ENCODE measurements at regions not wholly inside any gene's neighbourhood (a gene's known extent, or its start where the extent isn't known, plus 50 kb on each side); places are given as distances from the start of the nearest gene placed in this dataset.

DNA sequence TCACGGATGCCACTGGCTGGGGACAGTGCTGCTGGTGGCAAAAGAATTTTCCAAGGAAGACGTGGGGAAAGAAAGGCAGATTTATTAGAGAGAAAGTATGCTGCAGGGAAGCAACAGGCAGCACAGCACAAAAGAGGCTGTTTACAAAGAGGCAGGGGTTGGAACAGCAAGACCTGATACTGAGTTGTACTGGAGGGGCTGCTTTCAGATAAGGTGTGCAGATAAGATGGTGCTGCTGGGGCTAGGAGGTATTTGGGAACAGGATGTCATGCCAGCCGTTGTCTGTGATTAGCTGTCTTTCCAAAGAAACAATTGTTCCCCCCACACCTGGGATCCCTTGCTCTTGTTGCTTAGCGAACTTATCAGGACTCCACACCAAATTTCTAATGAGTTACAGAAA is 2023.3 kb upstream of the PCDH20 start:
- TF ChIP-seq CTCF (conservative IDR thresholded peaks at IDR 0.05) (no peak), ZFX (IDR thresholded peaks at IDR 0.05) (no peak)
- no peak overlapping the region for H3K27ac ChIP-seq

GRCh38 chr13:63436325-63436668 is 2020.6 kb upstream of the PCDH20 start:
- TF ChIP-seq ZFX (IDR thresholded peaks at IDR 0.05) (no peak), CTCF (conservative IDR thresholded peaks at IDR 0.05) (no peak)
- no peak overlapping the region for H3K27ac ChIP-seq

DNA sequence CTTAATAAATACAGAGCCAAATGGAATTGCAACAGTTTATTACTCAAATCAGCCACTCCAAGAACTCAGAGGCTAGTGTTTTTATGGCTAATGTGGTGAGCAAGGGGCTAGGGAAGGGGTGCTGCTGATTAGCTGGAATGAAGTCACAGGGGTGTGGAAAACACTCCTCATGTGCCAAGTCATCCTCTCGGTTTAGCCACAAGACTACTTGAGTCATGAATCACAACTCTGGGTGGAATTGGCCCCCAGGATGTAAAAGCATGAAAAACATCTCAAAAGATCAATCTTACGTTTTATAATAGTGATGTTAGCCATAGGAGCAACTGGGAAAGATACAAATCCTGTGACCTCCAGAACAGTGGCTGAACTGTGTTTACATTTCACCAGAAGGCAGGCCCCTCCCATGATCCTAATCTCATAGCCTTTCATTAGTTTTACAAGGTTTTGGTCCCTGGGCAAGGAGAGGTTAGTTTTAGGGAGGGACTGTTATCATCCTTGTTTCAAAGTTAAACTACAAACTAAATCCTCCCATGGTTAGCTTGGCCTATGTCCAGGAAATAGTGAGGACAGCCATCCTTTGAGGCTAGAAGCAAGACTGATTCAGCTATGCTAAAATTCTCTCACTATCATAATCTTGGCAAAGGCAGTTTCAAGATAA is 2020.1 kb upstream of the PCDH20 start:
- TF ChIP-seq CTCF (conservative IDR thresholded peaks at IDR 0.05), result no peak
- no peak for TF ChIP-seq ZFX (IDR thresholded peaks at IDR 0.05)
- no peak overlapping the region for H3K27ac ChIP-seq

DNA sequence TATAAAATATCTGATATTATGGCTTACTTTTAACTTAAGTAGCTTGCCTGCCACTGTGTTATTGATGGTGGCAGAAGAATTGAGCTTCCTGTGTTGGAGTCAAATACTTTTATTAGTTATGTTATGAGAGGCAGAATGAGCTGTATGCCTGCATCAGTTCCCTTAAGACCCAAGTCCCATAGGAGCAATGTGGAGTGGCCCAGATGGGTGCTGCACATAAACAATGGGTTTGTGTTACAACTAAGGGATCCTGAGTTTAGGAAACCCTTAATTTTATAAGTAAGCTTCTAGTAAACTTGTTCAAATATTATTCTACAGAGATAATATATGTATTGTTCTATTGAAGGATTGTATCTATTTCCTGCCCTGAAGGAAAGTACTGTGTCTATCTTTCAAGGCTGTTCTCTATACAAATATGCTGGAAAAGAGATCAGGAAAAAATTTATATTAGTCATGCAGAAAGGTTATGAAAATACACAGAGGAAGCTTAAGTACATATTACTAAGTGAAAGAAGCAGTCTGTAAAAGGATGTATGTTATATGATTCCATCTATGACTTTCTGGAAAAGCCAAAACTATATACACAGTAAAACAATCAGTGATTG is 2018.0 kb upstream of the PCDH20 start:
- no peak overlapping the region for H3K27ac ChIP-seq
- TF ChIP-seq CTCF (conservative IDR thresholded peaks at IDR 0.05) (no peak), ZFX (IDR thresholded peaks at IDR 0.05) (no peak)

GRCh38 chr13:63427170-63427569 is 2011.5 kb upstream of the PCDH20 start:
- TF ChIP-seq CTCF (conservative IDR thresholded peaks at IDR 0.05), result no peak
- TF ChIP-seq ZFX (IDR thresholded peaks at IDR 0.05), result no peak
- no peak overlapping the region for H3K27ac ChIP-seq

GRCh38 chr13:63425131-63425530 is 2009.5 kb upstream of the PCDH20 start:
- TF ChIP-seq ZFX (IDR thresholded peaks at IDR 0.05) (no peak), CTCF (conservative IDR thresholded peaks at IDR 0.05) (no peak)
- H3K27ac ChIP-seq, result no peak overlapping the region

DNA sequence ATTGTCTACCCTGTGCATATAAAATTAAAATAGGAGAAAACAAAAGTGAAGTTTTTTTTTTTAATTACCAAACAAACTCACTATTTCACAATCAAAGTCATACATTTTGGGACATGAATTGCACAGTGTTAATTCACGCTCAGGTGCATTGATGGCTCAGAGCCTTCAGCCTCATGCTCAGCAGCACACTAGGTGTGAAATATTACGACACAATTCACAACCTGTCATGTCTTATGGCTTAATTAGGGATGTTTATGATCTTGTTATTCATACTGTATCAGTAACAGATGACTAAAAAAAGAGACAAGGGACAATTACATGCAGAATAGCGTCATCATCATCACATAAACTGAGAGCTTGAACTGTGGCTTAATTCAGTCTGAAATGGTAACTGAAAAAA is 2005.5 kb upstream of the PCDH20 start:
- no peak overlapping the region for H3K27ac ChIP-seq
- TF ChIP-seq ZFX (IDR thresholded peaks at IDR 0.05) (no peak), CTCF (conservative IDR thresholded peaks at IDR 0.05) (no peak)

All from C4-2B (cell line).